ENCODE measurements at regions not wholly inside any gene's neighbourhood (a gene's known extent, or its start where the extent isn't known, plus 50 kb on each side); places are given as distances from the start of the nearest gene placed in this dataset.

DNA sequence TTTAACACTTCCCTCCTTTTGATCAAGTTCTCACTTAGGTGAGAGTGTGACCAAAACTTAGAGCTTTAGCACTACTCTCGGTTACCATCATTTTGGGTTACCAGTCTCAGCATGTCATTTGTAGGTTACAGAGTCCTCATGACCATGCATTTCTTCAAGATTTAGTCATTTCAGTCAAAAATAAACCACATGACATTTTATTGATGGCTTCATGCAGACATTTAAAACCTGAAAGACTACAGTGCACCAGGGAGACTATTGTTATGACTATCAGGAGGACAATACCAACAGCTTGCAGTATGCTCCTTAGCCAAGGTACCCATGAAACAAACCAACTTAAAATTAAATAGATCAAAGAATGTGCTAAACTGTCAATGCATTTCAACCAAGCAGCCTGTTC is 498.1 kb upstream of the FSTL5 start:
- Mint-ChIP-seq H3K27ac (no peak overlapping the region), H3K4me1 (ENCODE audit: low read depth) (no peaks in the 10 kb centered on the region), H3K9me3 (no peaks in the 10 kb centered on the region), H3K36me3 (ENCODE audit: low read depth) (no peaks in the 10 kb centered on the region), H3K27me3 (no peaks in the 10 kb centered on the region), H3K4me3 (no peak overlapping the region)
- intact Hi-C loops (cut with DNase I, micrococcal nuclease) = no loop called here
- ChIA-PET CTCF (no interaction called here), POLR2A (no interaction called here)
- Histone ChIP-seq H3K4me3 (ENCODE audit: low read length) (no peak overlapping the region), H3K36me3 (ENCODE audit: insufficient read depth, low read length) (no peaks in the 10 kb centered on the region), H3K9me3 (ENCODE audit: control insufficient read depth in 1 of 2, insufficient read depth in 1 of 2, low read length in 2 of 2) (no peaks in the 10 kb centered on the region), H3K4me1 (ENCODE audit: insufficient read depth, low read length) (no peaks in the 10 kb centered on the region), H3K27ac (ENCODE audit: low read depth in 1 of 2, low read length in 2 of 2) (no peak overlapping the region), H3K27me3 (ENCODE audit: control insufficient read depth in 1 of 2, insufficient read depth in 2 of 2, low read length in 2 of 2) (no peaks in the 10 kb centered on the region)
- ATAC-seq (ENCODE audit: poor library complexity) (no peak), DNase-seq (no peak)
- TF ChIP-seq, protein P1, sequence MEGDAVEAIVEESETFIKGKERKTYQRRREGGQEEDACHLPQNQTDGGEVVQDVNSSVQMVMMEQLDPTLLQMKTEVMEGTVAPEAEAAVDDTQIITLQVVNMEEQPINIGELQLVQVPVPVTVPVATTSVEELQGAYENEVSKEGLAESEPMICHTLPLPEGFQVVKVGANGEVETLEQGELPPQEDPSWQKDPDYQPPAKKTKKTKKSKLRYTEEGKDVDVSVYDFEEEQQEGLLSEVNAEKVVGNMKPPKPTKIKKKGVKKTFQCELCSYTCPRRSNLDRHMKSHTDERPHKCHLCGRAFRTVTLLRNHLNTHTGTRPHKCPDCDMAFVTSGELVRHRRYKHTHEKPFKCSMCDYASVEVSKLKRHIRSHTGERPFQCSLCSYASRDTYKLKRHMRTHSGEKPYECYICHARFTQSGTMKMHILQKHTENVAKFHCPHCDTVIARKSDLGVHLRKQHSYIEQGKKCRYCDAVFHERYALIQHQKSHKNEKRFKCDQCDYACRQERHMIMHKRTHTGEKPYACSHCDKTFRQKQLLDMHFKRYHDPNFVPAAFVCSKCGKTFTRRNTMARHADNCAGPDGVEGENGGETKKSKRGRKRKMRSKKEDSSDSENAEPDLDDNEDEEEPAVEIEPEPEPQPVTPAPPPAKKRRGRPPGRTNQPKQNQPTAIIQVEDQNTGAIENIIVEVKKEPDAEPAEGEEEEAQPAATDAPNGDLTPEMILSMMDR (IDR thresholded peaks at IDR 0.05) = no peak

DNA sequence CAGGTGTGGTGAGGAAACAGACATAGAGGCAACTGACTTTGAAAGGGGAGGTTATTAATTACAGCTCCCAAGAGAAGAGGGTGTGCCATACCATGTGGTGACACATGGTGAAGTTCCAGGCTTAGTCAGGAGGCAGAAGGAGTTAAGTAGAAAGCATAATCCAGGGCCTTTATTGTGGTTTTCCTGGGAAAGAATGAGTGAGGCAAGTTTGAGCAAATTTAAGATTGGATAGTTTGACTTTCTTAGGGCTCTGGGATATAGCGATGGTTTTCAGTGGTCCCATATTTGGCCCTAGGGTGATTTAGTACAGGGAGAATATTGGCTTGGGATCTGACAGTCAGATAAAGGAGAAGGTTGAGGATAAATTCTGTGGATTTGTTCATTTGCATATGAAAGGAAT is 495.9 kb upstream of the FSTL5 start:
- no peak overlapping the region for H3K27ac ChIP-seq (ENCODE audit: low read depth in 1 of 2, low read length in 2 of 2)
- no peak for DNase-seq
- H3K4me3 ChIP-seq (ENCODE audit: low read length) = no peak overlapping the region
- intact Hi-C loops (cut with DNase I, micrococcal nuclease) = no loop called here
- no peaks in the 10 kb centered on the region for H3K27me3 Mint-ChIP-seq
- H3K4me1 ChIP-seq (ENCODE audit: insufficient read depth, low read length) = no peaks in the 10 kb centered on the region
- ChIA-PET CTCF (no interaction called here), POLR2A (no interaction called here)
- H3K36me3 Mint-ChIP-seq (ENCODE audit: low read depth) = no peaks in the 10 kb centered on the region
- TF ChIP-seq, protein P1 (IDR thresholded peaks at IDR 0.05) = no peak
- no peak overlapping the region for H3K27ac Mint-ChIP-seq
- H3K4me3 Mint-ChIP-seq = no peak overlapping the region
- no peaks in the 10 kb centered on the region for H3K9me3 Mint-ChIP-seq
- H3K9me3 ChIP-seq (ENCODE audit: control insufficient read depth in 1 of 2, insufficient read depth in 1 of 2, low read length in 2 of 2) = no peaks in the 10 kb centered on the region
- no peaks in the 10 kb centered on the region for H3K4me1 Mint-ChIP-seq (ENCODE audit: low read depth)
- H3K27me3 ChIP-seq (ENCODE audit: control insufficient read depth in 1 of 2, insufficient read depth in 2 of 2, low read length in 2 of 2) = no peaks in the 10 kb centered on the region
- ATAC-seq (ENCODE audit: poor library complexity) = no peak
- H3K36me3 ChIP-seq (ENCODE audit: insufficient read depth, low read length) = no peaks in the 10 kb centered on the region

DNA sequence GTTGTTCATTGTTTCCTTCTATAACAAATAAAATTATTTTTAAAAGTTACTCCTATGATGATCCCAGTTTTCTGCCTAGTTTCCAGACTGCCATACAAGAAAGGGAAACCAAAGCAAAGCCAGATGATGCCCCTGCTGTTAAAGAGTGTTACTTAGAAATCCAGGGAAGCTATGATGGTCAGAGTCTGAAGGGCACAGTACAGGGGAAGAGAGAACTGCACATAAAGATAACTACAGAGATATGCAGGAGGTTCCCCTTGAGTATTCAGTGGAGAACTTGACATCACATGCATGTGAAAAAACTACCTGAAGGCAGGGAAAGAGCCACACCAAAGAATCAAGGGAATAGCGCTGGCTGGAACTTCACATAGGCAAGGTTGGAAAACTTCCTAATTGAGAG is 494.2 kb upstream of the FSTL5 start:
- POLR2A ChIA-PET = no interaction called here
- H3K4me3 Mint-ChIP-seq = no peak overlapping the region
- TF ChIP-seq, protein P1 (IDR thresholded peaks at IDR 0.05) = no peak
- H3K9me3 Mint-ChIP-seq = peaks cover 1% of the 10 kb centered on the region
- no peak for ATAC-seq (ENCODE audit: poor library complexity)
- intact Hi-C loops (cut with DNase I, micrococcal nuclease) = no loop called here
- CTCF ChIA-PET = no interaction called here
- H3K4me3 ChIP-seq (ENCODE audit: low read length) = no peak overlapping the region
- no peak overlapping the region for H3K27ac Mint-ChIP-seq
- DNase-seq = no peak
- no peaks in the 10 kb centered on the region for H3K4me1 Mint-ChIP-seq (ENCODE audit: low read depth)
- H3K27me3 ChIP-seq (ENCODE audit: control insufficient read depth in 1 of 2, insufficient read depth in 2 of 2, low read length in 2 of 2) = no peaks in the 10 kb centered on the region
- H3K27me3 Mint-ChIP-seq = no peaks in the 10 kb centered on the region
- no peaks in the 10 kb centered on the region for H3K36me3 Mint-ChIP-seq (ENCODE audit: low read depth)
- no peaks in the 10 kb centered on the region for H3K4me1 ChIP-seq (ENCODE audit: insufficient read depth, low read length)
- H3K27ac ChIP-seq (ENCODE audit: low read depth in 1 of 2, low read length in 2 of 2) = no peak overlapping the region
- H3K9me3 ChIP-seq (ENCODE audit: control insufficient read depth in 1 of 2, insufficient read depth in 1 of 2, low read length in 2 of 2) = peaks cover 0 to 4% of the 10 kb centered on the region in 2 experiments
- H3K36me3 ChIP-seq (ENCODE audit: insufficient read depth, low read length) = no peaks in the 10 kb centered on the region
